ENCODE measurements at regions not wholly inside any gene's neighbourhood (a gene's known extent, or its start where the extent isn't known, plus 50 kb on each side); places are given as distances from the start of the nearest gene placed in this dataset.

DNA sequence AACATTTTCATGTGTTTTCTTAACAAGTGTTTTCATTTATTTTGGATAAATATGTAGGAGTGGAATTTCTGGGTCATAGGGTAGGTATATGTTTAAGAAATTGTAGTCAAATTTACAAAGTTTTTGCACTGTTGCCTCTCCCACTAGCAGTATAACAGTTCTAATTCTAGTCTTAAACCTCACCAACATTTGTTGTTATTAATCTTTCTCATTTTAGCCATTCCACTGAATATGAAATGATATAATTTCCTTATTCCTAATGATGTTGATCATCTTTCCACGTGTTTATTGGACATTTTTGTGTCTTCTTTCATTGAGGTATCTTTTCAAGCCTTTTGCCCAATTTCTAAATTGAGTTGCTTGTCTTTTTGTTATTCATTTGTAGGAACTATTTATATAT is 62.0 kb downstream of the C11orf91 start:
- H3K4me3 ChIP-seq (ENCODE audit: low read length) = no peak overlapping the region
- TF ChIP-seq, protein P1, sequence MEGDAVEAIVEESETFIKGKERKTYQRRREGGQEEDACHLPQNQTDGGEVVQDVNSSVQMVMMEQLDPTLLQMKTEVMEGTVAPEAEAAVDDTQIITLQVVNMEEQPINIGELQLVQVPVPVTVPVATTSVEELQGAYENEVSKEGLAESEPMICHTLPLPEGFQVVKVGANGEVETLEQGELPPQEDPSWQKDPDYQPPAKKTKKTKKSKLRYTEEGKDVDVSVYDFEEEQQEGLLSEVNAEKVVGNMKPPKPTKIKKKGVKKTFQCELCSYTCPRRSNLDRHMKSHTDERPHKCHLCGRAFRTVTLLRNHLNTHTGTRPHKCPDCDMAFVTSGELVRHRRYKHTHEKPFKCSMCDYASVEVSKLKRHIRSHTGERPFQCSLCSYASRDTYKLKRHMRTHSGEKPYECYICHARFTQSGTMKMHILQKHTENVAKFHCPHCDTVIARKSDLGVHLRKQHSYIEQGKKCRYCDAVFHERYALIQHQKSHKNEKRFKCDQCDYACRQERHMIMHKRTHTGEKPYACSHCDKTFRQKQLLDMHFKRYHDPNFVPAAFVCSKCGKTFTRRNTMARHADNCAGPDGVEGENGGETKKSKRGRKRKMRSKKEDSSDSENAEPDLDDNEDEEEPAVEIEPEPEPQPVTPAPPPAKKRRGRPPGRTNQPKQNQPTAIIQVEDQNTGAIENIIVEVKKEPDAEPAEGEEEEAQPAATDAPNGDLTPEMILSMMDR (conservative IDR thresholded peaks at IDR 0.05; ENCODE audit: low read depth, low read length) = no peak
- DNase-seq (ENCODE audit: low read depth) = no peak

DNA sequence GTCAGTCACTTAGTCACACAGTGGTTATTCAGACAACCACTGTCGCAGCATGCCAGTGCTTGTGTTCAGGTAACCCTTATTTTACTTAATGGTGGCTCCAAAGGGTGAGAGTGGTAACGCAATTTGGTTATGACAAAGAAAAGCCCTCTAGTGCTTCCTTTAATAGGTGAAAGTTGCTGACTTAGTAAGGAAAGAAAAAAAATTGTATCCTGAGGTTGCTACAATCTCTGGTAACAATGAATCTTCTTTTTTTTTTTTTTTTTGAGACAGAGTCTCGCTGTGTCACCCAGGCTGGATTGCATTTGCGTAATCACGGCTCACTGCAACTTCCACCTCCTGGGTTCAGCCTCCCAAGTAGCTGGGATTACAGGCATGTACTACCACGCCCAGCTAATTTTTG is 64.5 kb downstream of the C11orf91 start:
- H3K4me3 ChIP-seq (ENCODE audit: low read length) = no peak overlapping the region
- TF ChIP-seq, protein P1 (conservative IDR thresholded peaks at IDR 0.05; ENCODE audit: low read depth, low read length) = no peak
- no peak for DNase-seq (ENCODE audit: low read depth)

DNA sequence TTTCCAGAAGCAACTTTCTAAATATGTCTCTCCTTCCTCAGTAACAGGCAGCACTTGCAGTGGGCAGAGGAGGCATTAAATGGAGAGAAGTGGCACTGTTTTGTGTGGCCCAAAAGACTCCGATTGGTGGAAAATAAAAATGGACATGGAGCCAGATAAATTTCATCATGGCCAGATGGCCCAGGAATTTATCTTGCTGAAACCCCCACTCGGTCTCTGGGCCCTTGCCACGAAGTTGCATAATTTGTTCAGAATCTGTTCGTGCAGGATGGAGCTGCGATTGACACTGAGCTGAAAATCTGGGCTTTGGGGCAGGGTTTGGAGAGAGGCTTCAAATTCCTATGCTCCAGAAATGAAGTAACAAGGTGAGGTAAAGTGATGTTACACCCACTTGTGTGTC is 65.5 kb downstream of the C11orf91 start:
- H3K4me3 ChIP-seq (ENCODE audit: low read length) = no peak overlapping the region
- TF ChIP-seq, protein P1 (conservative IDR thresholded peaks at IDR 0.05; ENCODE audit: low read depth, low read length) = no peak
- DNase-seq (ENCODE audit: low read depth) = no peak

DNA sequence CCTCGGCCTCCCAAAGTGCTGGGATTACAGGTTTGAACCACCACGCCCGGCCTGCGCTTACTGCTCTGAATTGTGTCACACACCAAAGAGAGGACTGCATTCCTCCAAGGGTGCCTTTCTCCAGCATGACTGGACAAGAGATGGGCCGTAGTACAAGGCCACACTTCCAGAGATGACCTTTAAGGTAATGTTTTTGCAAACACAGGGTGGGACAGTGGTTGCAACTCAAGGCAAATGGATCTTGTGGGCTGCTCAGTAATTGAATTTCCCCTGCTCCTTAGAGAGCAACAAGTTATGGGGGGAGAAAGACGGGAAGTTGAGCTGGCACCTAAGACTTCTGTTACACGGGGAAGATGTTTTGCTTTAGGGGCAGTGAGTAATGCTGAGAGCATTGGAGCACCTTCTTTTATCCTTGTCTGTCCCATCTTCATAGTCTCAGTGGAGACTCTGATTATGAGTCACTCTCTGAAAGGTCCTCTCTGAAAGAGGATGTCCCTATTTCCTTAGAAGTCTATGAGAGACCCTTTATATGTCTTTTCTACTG is 66.3 kb downstream of the C11orf91 start:
- no peak overlapping the region for H3K4me3 ChIP-seq (ENCODE audit: low read length)
- no peak for DNase-seq (ENCODE audit: low read depth)
- TF ChIP-seq, protein P1 (conservative IDR thresholded peaks at IDR 0.05; ENCODE audit: low read depth, low read length) = no peak

DNA sequence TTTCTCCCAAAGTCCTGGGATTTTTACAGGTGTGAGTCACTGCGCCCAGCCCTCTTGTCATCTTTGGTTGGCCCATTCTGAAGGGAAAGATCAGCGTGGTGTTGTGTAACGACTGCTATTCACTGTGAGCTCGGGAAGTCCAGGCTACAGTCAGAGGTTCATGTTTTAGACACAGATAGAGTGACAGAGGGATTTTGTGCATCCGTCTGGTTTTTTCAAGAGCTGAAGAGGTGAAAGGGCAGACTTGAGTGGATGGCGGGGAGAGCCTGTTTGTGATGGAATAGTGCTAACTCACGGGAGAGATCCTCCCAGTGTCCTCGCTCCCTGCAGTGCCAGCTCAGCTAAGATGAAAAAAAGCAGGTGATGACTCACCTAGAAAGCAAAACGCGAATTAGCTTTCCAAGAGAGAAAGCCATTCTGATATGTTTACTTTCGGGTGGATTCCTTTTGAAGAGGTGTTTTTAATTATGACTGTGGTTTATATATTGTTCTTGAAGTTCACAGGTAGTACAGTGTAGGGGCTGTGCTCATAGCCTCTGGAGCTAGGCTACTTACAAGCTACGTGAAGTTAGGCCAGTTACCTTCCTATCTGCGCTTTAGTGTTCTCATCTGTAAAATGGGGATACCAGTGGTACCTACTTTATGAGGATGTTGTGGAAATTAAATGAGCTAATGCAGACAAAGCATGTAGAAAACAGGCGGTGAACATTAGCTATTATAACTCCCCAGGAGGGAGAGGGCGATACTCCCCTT is 67.2 kb downstream of the C11orf91 start:
- no peak overlapping the region for H3K4me3 ChIP-seq (ENCODE audit: low read length)
- TF ChIP-seq, protein P1 (conservative IDR thresholded peaks at IDR 0.05; ENCODE audit: low read depth, low read length) = no peak
- DNase-seq (ENCODE audit: low read depth) = no peak

DNA sequence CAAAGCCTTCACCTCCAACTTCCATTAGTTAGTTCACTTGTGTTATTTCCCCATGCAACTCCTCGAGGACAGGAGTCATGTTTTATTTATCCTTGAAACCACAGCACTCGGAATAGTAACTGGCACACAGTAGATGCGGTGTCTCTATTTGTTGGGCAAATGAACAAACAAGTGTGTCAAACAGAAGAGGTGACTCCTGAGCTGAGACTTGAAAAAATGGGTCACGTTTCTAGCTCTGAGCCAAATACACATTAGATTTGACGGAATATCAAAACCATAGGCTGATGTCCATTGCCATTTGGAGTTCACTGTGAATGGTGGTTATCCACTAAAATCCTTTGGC is 68.9 kb downstream of the C11orf91 start:
- no peak for DNase-seq (ENCODE audit: low read depth)
- TF ChIP-seq, protein P1 (conservative IDR thresholded peaks at IDR 0.05; ENCODE audit: low read depth, low read length) = no peak
- H3K4me3 ChIP-seq (ENCODE audit: low read length) = no peak overlapping the region

All from retinal pigment epithelial cell (primary cell).